Peyer's patch (tissue), 4 donors: ENCODE measurements at regions not wholly inside any gene's neighbourhood (a gene's known extent, or its start where the extent isn't known, plus 50 kb on each side); places are given as distances from the start of the nearest gene placed in this dataset.
A peak's percentile ranks its signal among the peaks of the same experiment; 100 is the strongest.

Source experiments
- DNase-seq, 3 donors: peaks; one replicate each; pipeline ENCODE4 v3.0.0-alpha.2; 2017 to 2019
- H3K27ac ChIP-seq, 4 donors: fragments of 200-600 bp; sonication (generic); one replicate each; pipeline ENCODE4 v1.5.1; 2016 to 2019
- H3K27me3 ChIP-seq, 2 donors: fragments of 200-600 bp; sonication (generic); one replicate each; pipeline ENCODE4 v1.5.1; 2019
- H3K36me3 ChIP-seq, 3 donors: fragments of 200-600 bp; sonication (generic); one replicate each; pipeline ENCODE4 v1.5.1; 2016 to 2019
- H3K4me1 ChIP-seq, 4 donors: fragments of 200-600 bp; sonication (generic); one replicate each; pipeline ENCODE4 v1.5.1; 2016 to 2019
- H3K4me3 ChIP-seq, 4 donors: fragments of 200-600 bp; sonication (generic); 1 replicate in 3 of 4; 2 replicates in 1 of 4; pipeline ENCODE4 v1.5.1; 2016 to 2019; ENCODE audit warnings: mild to moderate bottlenecking in 1 of 4
- H3K9me3 ChIP-seq, 4 donors: fragments of 200-600 bp; sonication (generic); one replicate each; pipeline ENCODE4 v1.5.1; 2016 to 2019; ENCODE audit warnings: mild to moderate bottlenecking in 1 of 4
- POLR2A ChIP-seq, 2 donors: fragments of 450-650 bp; IDR thresholded peaks; one replicate each; pipeline ENCODE4 v1.5.1; 2017; ENCODE audit warnings: antibody characterized with exemption in 2 of 2, mild to moderate bottlenecking in 2 of 2, moderate library complexity in 2 of 2
- TF ChIP-seq, protein P1 (sequence below), 6 experiments: fragments of 450-650 bp in 4 of 6; fragments of 200-600 bp in 2 of 6; sonication (generic) in 1 of 6; IDR thresholded peaks; one replicate each; pipeline ENCODE4 v1.5.1; 2017 to 2019; ENCODE audit warnings: antibody characterized with exemption in 6 of 6, mild to moderate bottlenecking in 3 of 6, moderate library complexity in 1 of 6

DNA sequence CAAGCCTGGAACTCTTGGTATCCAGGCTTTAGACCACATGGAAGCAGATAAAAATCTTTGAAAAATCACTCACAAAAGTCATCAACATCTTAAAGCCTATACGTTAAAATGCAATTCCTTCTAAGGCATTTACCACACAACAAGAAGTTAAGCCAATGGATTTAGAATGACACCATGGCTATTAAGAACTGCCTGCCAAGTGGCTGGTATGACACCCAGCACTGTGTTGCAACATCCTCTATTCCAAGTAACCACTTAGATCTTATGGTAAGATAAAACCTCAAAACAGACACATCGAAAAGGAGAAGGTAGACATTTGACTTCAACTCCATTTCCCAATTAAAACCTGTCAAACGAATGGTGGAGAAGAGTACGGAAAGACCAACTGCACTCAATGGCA, 344.2 kb upstream of the SLC30A5 start:
- H3K36me3 ChIP-seq: no peaks in the 10 kb centered on the region
- H3K27ac ChIP-seq: no peak overlapping the region
- DNase-seq: no peak
- no peaks in the 10 kb centered on the region for H3K4me1 ChIP-seq
- no peak for TF ChIP-seq POLR2A (IDR thresholded peaks at IDR 0.05)
- TF ChIP-seq, protein P1, sequence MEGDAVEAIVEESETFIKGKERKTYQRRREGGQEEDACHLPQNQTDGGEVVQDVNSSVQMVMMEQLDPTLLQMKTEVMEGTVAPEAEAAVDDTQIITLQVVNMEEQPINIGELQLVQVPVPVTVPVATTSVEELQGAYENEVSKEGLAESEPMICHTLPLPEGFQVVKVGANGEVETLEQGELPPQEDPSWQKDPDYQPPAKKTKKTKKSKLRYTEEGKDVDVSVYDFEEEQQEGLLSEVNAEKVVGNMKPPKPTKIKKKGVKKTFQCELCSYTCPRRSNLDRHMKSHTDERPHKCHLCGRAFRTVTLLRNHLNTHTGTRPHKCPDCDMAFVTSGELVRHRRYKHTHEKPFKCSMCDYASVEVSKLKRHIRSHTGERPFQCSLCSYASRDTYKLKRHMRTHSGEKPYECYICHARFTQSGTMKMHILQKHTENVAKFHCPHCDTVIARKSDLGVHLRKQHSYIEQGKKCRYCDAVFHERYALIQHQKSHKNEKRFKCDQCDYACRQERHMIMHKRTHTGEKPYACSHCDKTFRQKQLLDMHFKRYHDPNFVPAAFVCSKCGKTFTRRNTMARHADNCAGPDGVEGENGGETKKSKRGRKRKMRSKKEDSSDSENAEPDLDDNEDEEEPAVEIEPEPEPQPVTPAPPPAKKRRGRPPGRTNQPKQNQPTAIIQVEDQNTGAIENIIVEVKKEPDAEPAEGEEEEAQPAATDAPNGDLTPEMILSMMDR (IDR thresholded peaks at IDR 0.05): no peak
- no peak overlapping the region for H3K4me3 ChIP-seq
- H3K9me3 ChIP-seq: no peaks in the 10 kb centered on the region
- H3K27me3 ChIP-seq: no peaks in the 10 kb centered on the region

DNA sequence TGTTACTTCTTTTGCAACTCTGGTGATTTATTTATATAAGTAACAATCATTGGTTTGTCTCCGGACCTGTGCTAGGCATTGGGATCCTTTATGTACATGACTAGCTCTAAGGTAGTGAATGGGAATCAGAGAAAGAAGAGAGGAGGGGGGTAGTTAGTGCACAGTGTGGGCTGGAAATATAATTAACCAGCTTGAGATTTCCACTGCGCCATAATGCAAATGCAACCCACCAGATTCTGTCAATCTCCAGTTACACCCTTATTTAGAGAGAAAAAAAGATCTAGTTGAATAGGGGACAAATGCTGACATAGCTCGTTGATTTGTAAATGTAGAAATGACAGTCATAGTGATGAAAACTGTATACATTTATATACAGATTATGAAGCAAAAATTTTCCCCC, 342.2 kb upstream of the SLC30A5 start:
- TF ChIP-seq POLR2A (IDR thresholded peaks at IDR 0.05): no peak
- TF ChIP-seq, protein P1 (IDR thresholded peaks at IDR 0.05): no peak
- Histone ChIP-seq H3K27me3 (no peaks in the 10 kb centered on the region), H3K27ac (no peak overlapping the region), H3K4me1 (no peaks in the 10 kb centered on the region), H3K4me3 (no peak overlapping the region), H3K36me3 (no peaks in the 10 kb centered on the region), H3K9me3 (no peaks in the 10 kb centered on the region)
- no peak for DNase-seq

DNA sequence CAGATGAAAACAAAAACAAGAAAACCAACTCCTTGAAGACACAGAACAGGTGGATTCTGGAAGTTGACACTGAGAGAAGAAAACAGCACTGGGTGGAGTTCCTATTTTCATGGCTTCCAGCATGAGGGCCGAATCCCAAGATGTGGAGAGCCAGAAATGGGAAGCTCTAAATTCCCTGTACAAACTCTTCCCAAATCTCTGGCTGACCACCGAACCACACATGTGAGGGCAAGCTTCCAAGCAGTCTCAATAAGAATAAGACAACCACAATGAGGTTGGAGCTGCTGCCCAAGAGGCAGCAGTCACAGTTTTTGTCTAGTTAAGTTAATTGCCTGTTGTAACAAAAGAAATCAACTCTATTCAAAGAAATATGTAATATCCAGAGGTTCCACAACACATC, 339.3 kb upstream of the SLC30A5 start:
- no peak for DNase-seq
- no peaks in the 10 kb centered on the region for H3K9me3 ChIP-seq
- no peaks in the 10 kb centered on the region for H3K27me3 ChIP-seq
- no peak overlapping the region for H3K4me3 ChIP-seq
- no peak overlapping the region for H3K27ac ChIP-seq
- TF ChIP-seq POLR2A (IDR thresholded peaks at IDR 0.05): no peak
- TF ChIP-seq, protein P1 (IDR thresholded peaks at IDR 0.05): no peak
- H3K36me3 ChIP-seq: no peaks in the 10 kb centered on the region
- no peaks in the 10 kb centered on the region for H3K4me1 ChIP-seq

DNA sequence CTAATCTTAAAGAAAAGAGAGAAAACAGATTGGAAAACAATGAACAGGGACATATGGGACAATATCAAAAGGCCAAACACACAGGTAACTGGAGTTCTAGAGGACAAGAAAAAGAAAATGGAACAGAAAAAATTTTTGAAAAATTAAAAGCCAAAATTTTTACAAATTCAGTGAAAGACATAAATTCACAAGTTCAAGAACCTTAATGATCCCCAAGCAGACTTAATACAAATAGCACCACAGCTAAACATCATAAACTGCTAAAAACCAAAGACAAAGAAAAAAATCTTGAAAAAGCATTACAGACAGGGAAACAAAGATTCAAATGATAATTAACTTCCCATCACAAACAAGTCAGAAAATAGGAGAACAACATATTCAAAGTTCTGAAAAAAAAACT, 338.5 kb upstream of the SLC30A5 start:
- no peak overlapping the region for H3K27ac ChIP-seq
- no peaks in the 10 kb centered on the region for H3K36me3 ChIP-seq
- H3K4me3 ChIP-seq: no peak overlapping the region
- no peaks in the 10 kb centered on the region for H3K4me1 ChIP-seq
- TF ChIP-seq, protein P1 (IDR thresholded peaks at IDR 0.05): no peak
- no peak for TF ChIP-seq POLR2A (IDR thresholded peaks at IDR 0.05)
- H3K9me3 ChIP-seq: no peaks in the 10 kb centered on the region
- no peaks in the 10 kb centered on the region for H3K27me3 ChIP-seq
- no peak for DNase-seq

DNA sequence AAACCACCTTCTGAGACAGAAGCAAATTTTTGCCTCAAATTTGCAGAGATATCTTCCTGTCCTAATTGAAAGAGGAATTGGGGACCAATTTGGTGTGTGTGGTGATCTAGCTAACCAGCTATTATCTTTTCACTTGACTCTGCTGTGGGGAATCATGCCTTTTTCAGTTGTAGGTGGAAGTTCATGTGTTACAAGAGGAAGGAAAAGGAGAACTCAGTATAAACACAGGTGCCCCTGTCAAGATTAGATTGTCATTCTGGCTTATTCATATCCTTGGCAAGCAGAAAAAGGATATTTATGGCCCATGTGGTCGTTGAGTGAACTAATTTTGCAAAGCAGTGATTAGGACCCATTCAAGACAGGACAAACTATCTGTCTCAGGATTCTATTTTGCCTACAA, 336.8 kb upstream of the SLC30A5 start:
- Histone ChIP-seq H3K27me3 (no peaks in the 10 kb centered on the region), H3K4me1 (no peaks in the 10 kb centered on the region), H3K9me3 (no peaks in the 10 kb centered on the region), H3K4me3 (no peak overlapping the region), H3K27ac (no peak overlapping the region), H3K36me3 (no peaks in the 10 kb centered on the region)
- TF ChIP-seq POLR2A (IDR thresholded peaks at IDR 0.05): no peak
- TF ChIP-seq, protein P1 (IDR thresholded peaks at IDR 0.05): no peak
- no peak for DNase-seq

DNA sequence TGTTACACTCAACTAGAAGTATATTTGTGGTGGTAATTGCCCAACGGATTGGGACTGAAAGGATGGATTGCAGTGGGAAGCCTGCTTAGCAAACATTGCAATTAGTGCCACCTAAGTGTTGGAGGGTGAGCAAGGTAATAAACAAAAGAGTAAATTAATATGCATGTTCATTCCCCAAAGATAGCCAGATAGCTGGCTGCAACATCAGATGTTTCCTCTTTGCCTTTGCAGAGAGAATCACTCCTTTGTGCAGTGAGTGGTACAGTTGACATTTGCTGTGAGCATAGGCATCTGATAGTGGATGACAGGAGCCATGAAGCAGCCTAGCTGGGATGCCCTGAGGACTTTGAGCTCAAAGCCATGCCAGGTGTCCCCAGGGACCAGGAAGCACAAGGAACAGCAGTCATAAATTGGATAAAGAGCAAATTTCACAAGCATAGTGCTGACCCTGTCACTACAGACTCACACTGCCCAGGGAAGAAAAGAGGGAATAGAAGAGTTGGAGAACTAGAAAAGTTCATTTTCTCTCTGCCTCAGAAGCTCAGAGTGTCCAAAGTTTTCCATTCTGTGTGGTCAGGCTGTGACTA, 336.1 kb upstream of the SLC30A5 start:
- H3K36me3 ChIP-seq: no peaks in the 10 kb centered on the region
- H3K4me3 ChIP-seq: no peak overlapping the region
- DNase-seq: peak in 2 of 3 donors; percentile 61 to 63
- H3K9me3 ChIP-seq: no peaks in the 10 kb centered on the region
- H3K27ac ChIP-seq: no peak overlapping the region
- no peaks in the 10 kb centered on the region for H3K4me1 ChIP-seq
- TF ChIP-seq, protein P1 (IDR thresholded peaks at IDR 0.05): no peak
- H3K27me3 ChIP-seq: no peaks in the 10 kb centered on the region
